Calu3 (cell line): ENCODE measurements at regions not wholly inside any gene's neighbourhood (a gene's known extent, or its start where the extent isn't known, plus 50 kb on each side); places are given as distances from the start of the nearest gene placed in this dataset.

ENCODE experiments used
- BruUV-seq: library from RNA; stranded (reverse); fragments of 400-500 nt; replicated peaks from 2 replicates; lab custom pipeline; 2021; lab: Mats Ljungman, UMichigan
- CTCF ChIA-PET: fragments of 300-600 bp; sonication (Branson Sonifier 250); formaldehyde crosslinking; loops from one replicate; lab custom pipeline; 2022; ENCODE audit warnings: antibody characterized with exemption; lab: Charles Lee
- DNase-seq: peaks from one replicate; pipeline ENCODE4 v3.0.0; 2022
- H3K27ac Mint-ChIP-seq: one replicate; pipeline ENCODE4 v1.8.0; 2022; ENCODE audit warnings: mixed read lengths; ENCODE audit not compliant: unreplicated experiment
- H3K27me3 Mint-ChIP-seq: one replicate; pipeline ENCODE4 v1.8.0; 2022; ENCODE audit warnings: mixed read lengths; ENCODE audit not compliant: unreplicated experiment
- H3K36me3 Mint-ChIP-seq: one replicate; pipeline ENCODE4 v1.8.0; 2022; ENCODE audit warnings: mild to moderate bottlenecking, moderate library complexity, mixed read lengths; ENCODE audit not compliant: insufficient read depth, unreplicated experiment
- H3K4me1 Mint-ChIP-seq: one replicate; pipeline ENCODE4 v1.8.0; 2022; ENCODE audit warnings: mild to moderate bottlenecking, low read depth, mixed read lengths; ENCODE audit not compliant: unreplicated experiment
- H3K4me3 Mint-ChIP-seq: one replicate; pipeline ENCODE4 v1.8.0; 2022; ENCODE audit warnings: mild to moderate bottlenecking, low read depth, moderate library complexity, mixed read lengths; ENCODE audit not compliant: unreplicated experiment
- H3K9me3 Mint-ChIP-seq: one replicate; pipeline ENCODE4 v1.8.0; 2022; ENCODE audit warnings: low read depth, mixed read lengths; ENCODE audit not compliant: unreplicated experiment
- intact Hi-C: fragments of 100-400 bp; cut with micrococcal nuclease; formaldehyde crosslinking; loops from one replicate; pipeline ENCODE4 v1.10.0; 2022; ENCODE audit not compliant: unreplicated experiment
- TF ChIP-seq, protein P1 (sequence below): fragments of 200-600 bp; IDR thresholded peaks from one replicate; pipeline ENCODE4 v1.8.0; 2022; ENCODE audit warnings: antibody characterized with exemption; ENCODE audit not compliant: unreplicated experiment

GRCh38 chr7:86339051-86339450 lies 304.7 kb upstream of the GRM3 start:
- peaks cover 2% of the 10 kb centered on the region for H3K9me3 Mint-ChIP-seq
- no peaks in the 10 kb centered on the region for H3K27me3 Mint-ChIP-seq
- intact Hi-C loops = no loop called here
- CTCF ChIA-PET = no interaction called here
- DNase-seq = no peak
- TF ChIP-seq, protein P1, sequence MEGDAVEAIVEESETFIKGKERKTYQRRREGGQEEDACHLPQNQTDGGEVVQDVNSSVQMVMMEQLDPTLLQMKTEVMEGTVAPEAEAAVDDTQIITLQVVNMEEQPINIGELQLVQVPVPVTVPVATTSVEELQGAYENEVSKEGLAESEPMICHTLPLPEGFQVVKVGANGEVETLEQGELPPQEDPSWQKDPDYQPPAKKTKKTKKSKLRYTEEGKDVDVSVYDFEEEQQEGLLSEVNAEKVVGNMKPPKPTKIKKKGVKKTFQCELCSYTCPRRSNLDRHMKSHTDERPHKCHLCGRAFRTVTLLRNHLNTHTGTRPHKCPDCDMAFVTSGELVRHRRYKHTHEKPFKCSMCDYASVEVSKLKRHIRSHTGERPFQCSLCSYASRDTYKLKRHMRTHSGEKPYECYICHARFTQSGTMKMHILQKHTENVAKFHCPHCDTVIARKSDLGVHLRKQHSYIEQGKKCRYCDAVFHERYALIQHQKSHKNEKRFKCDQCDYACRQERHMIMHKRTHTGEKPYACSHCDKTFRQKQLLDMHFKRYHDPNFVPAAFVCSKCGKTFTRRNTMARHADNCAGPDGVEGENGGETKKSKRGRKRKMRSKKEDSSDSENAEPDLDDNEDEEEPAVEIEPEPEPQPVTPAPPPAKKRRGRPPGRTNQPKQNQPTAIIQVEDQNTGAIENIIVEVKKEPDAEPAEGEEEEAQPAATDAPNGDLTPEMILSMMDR = no peak
- no peak overlapping the region for H3K4me3 Mint-ChIP-seq
- H3K36me3 Mint-ChIP-seq = no peaks in the 10 kb centered on the region
- no peak overlapping the region for H3K27ac Mint-ChIP-seq
- BruUV-seq = no TSS peak
- no peaks in the 10 kb centered on the region for H3K4me1 Mint-ChIP-seq

GRCh38 chr7:86328801-86329433 lies 314.8 kb upstream of the GRM3 start:
- H3K4me3 Mint-ChIP-seq = no peak overlapping the region
- DNase-seq = no peak
- H3K27me3 Mint-ChIP-seq = no peaks in the 10 kb centered on the region
- TF ChIP-seq, protein P1 = no peak
- intact Hi-C loops = no loop called here
- H3K27ac Mint-ChIP-seq = no peak overlapping the region
- no peaks in the 10 kb centered on the region for H3K36me3 Mint-ChIP-seq
- no TSS peak for BruUV-seq
- CTCF ChIA-PET = no interaction called here
- H3K9me3 Mint-ChIP-seq = no peaks in the 10 kb centered on the region
- H3K4me1 Mint-ChIP-seq = no peaks in the 10 kb centered on the region

- H3K27me3 Mint-ChIP-seq = no peaks in the 10 kb centered on the region
- intact Hi-C loops = no loop called here
Observed at GRCh38 chr7:86326847-86327246, 316.9 kb upstream of the GRM3 start.

DNA sequence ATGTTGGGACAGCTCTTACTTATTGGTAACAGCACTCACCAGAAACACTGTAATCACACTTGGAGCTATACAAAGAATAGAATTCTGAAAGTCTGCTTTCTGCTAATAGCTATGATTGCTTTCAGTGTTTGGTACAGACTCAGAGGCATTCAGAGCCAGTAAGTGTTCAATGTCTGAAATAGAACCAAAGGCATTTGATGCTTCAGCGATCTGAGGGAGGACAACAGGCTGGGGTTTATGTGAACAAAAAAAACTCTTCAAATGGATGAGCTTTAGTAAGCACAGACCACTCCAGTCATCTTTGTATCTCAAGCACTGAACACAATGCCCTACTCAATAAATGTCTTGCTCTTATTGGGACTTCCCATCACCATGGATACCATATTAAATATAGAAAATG lies 322.8 kb upstream of the GRM3 start:
- BruUV-seq = no TSS peak
- H3K27ac Mint-ChIP-seq = no peak overlapping the region
- no peak overlapping the region for H3K4me3 Mint-ChIP-seq
- H3K36me3 Mint-ChIP-seq = no peaks in the 10 kb centered on the region
- H3K4me1 Mint-ChIP-seq = no peaks in the 10 kb centered on the region
- no peaks in the 10 kb centered on the region for H3K27me3 Mint-ChIP-seq
- no peak for DNase-seq
- TF ChIP-seq, protein P1 = no peak
- CTCF ChIA-PET = no interaction called here
- intact Hi-C loops = no loop called here
- no peaks in the 10 kb centered on the region for H3K9me3 Mint-ChIP-seq

More at GRCh38 chr7:86326847-86327246, 316.9 kb upstream of the GRM3 start:
- no peak for DNase-seq
- Mint-ChIP-seq H3K9me3 (no peaks in the 10 kb centered on the region), H3K36me3 (no peaks in the 10 kb centered on the region), H3K4me3 (no peak overlapping the region), H3K4me1 (no peaks in the 10 kb centered on the region), H3K27ac (no peak overlapping the region)
- BruUV-seq = no TSS peak
- TF ChIP-seq, protein P1 = no peak
- CTCF ChIA-PET = no interaction called here
